ENCODE measurements at regions not wholly inside any gene's neighbourhood (a gene's known extent, or its start where the extent isn't known, plus 50 kb on each side); places are given as distances from the start of the nearest gene placed in this dataset.

DNA sequence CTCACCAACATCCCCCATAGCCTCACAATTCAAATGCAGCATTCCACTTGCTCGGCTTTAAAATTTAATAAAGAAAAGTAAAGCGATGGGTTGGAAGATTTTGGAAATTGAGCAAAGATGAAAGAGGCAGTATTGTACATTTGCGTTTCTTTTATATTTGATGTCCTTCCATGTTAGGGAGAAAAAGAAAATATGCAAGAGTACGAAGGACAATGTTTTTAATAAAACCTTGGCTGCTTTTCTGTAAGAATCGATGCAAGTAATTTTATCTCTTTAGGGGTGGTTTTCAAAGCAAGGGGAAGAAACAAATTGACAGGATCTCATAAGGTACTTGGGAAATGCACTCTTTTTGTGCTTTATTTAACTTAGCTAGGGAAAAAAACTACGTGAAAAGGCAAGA lies 61.8 kb upstream of the TSC22D2 start:
- no peaks in the 10 kb centered on the region for H3K9me3 ChIP-seq
- H3K4me3 ChIP-seq, result no peak overlapping the region
- intact Hi-C loops (cut with DNase I), result no loop called here
- H3K4me1 ChIP-seq, result peaks cover 27% of the 10 kb centered on the region
- no peak for TF ChIP-seq CTCF (IDR thresholded peaks at IDR 0.05)
- H3K27me3 ChIP-seq (ENCODE audit: insufficient read depth in 3 of 3, low read length in 2 of 3), result no peaks in the 10 kb centered on the region
- WGBS, 3 donors, result 83 to 87% (median 86%) methylated on average over 6 of the region's 6 CpGs
- ATAC-seq (no peak), DNase-seq (no peak)
- H3K36me3 ChIP-seq (ENCODE audit: insufficient read depth in 1 of 2, low read depth in 1 of 2), result no peaks in the 10 kb centered on the region
- no peak overlapping the region for H3K27ac ChIP-seq

DNA sequence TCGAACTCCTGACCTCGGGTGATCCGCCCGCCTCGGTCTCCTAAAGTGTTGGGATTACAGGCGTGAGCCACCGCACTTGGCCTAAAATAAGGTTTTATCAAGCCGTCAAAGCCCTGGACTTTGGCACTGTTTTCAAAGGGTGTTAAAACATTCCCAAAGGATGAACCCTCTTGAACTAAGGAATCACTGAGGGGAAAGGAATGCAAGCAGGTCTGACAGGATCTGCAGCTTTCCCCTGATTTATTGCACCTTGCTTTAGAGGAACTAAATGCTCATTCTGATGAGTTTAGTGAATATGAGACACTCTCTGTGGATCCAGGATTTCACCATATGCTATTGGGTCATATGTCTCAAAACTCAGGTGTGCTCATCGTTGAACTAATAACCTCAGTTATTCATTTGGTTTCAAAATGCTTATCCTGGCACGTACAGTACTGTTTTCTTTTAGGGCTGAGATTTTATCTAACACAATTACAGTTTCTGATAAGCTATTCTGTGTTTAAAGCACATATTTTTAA lies 63.0 kb upstream of the TSC22D2 start:
- intact Hi-C loops (cut with DNase I), result no loop called here
- 82 to 89% (median 85%) methylated on average over 10 of the region's 10 CpGs for WGBS, 3 donors
- no peak for ATAC-seq

DNA sequence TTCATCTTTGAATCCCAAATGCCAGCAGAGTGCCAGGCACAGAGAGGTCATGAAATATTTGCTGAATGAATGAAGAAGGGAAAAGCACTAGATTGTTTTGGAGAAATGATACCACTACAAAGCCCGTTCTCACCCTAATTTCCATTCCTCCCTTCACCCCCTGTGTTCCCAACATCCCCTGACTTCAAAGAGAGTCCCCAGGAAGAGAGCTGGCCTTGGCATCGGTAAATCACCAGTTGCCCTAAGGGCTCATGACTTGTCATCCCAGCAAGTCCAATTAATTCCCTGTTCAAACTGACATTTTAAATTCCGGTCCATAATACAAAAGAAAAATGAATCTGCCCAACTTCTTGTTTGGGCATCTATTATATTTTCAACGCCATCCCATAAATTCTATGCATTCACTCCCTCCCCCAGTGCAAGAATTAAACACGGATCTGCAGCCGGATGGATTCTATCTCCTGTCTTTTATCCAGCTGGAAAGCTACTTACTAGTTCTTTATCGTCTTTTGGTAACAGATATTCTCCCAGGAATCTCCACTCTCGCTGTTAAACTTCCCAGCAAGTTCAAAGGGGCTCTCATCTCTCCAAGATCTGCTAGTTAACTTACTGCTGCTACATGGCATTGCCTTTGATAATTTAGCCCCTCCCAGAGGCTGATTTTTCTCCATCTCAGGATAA lies 63.9 kb upstream of the TSC22D2 start:
- no peak for TF ChIP-seq CTCF (IDR thresholded peaks at IDR 0.05)
- no peak for ATAC-seq
- Histone ChIP-seq H3K27ac (no peak overlapping the region), H3K36me3 (ENCODE audit: insufficient read depth in 1 of 2, low read depth in 1 of 2) (no peaks in the 10 kb centered on the region), H3K4me1 (peaks cover 18% of the 10 kb centered on the region), H3K4me3 (no peak overlapping the region), H3K9me3 (no peaks in the 10 kb centered on the region), H3K27me3 (ENCODE audit: insufficient read depth in 3 of 3, low read length in 2 of 3) (no peaks in the 10 kb centered on the region)
- intact Hi-C loops (cut with DNase I), result no loop called here
- 48 to 69% (median 57%) methylated on average over 8 of the region's 8 CpGs for WGBS, 3 donors
- DNase-seq, result no peak

More for the DNA sequence above, 63.0 kb upstream of the TSC22D2 start:
- H3K9me3 ChIP-seq, result no peaks in the 10 kb centered on the region
- H3K27me3 ChIP-seq (ENCODE audit: insufficient read depth in 3 of 3, low read length in 2 of 3), result no peaks in the 10 kb centered on the region
- no peak for TF ChIP-seq CTCF (IDR thresholded peaks at IDR 0.05)
- peaks cover 26% of the 10 kb centered on the region for H3K4me1 ChIP-seq
- H3K4me3 ChIP-seq, result no peak overlapping the region
- H3K36me3 ChIP-seq (ENCODE audit: insufficient read depth in 1 of 2, low read depth in 1 of 2), result no peaks in the 10 kb centered on the region
- no peak overlapping the region for H3K27ac ChIP-seq
- DNase-seq, result no peak

GRCh38 chr3:150342896-150343467 lies 65.1 kb upstream of the TSC22D2 start:
- peaks cover 6% of the 10 kb centered on the region for H3K4me1 ChIP-seq
- intact Hi-C loops (cut with DNase I), result no loop called here
- no peaks in the 10 kb centered on the region for H3K36me3 ChIP-seq (ENCODE audit: insufficient read depth in 1 of 2, low read depth in 1 of 2)
- H3K9me3 ChIP-seq, result no peaks in the 10 kb centered on the region
- no peak for TF ChIP-seq CTCF (IDR thresholded peaks at IDR 0.05)
- H3K27me3 ChIP-seq (ENCODE audit: insufficient read depth in 3 of 3, low read length in 2 of 3), result no peaks in the 10 kb centered on the region
- DNase-seq (no peak), ATAC-seq (no peak)
- no peak overlapping the region for H3K27ac ChIP-seq
- 82 to 89% (median 85%) methylated on average over 2 of the region's 2 CpGs for WGBS, 3 donors
- H3K4me3 ChIP-seq, result no peak overlapping the region

All from psoas muscle (tissue), 7 donors.